CD1c-positive myeloid dendritic cell (primary cell): ENCODE measurements at regions not wholly inside any gene's neighbourhood (a gene's known extent, or its start where the extent isn't known, plus 50 kb on each side); places are given as distances from the start of the nearest gene placed in this dataset.

Experiments
- DNase-seq: peaks from one replicate; pipeline ENCODE4 v3.0.0-alpha.2; 2016; ENCODE audit errors: extremely low spot score

- peak; percentile 60 for DNase-seq
Measured at GRCh38 chr6:133837801-133838349, 51.0 kb upstream of the TCF21 start.
